Mesenchymal stem cell (in vitro differentiated cells and primary cell): ENCODE measurements at regions not wholly inside any gene's neighbourhood (a gene's known extent, or its start where the extent isn't known, plus 50 kb on each side); places are given as distances from the start of the nearest gene placed in this dataset.

Experiments
- DNase-seq: peaks from one replicate; pipeline ENCODE4 v3.0.0-alpha.2; 2013
- H2AFZ ChIP-seq: one replicate; pipeline ENCODE4 v1.6.1; 2013; ENCODE audit warnings: low read depth, mild to moderate bottlenecking, control low read depth, inconsistent platforms, low read length, moderate library complexity
- H2AK5ac ChIP-seq: 2 replicates; pipeline ENCODE4 v1.6.1; 2013; ENCODE audit warnings: low read length, moderate library complexity, mild to moderate bottlenecking, inconsistent platforms; ENCODE audit not compliant: severe bottlenecking
- H2BK120ac ChIP-seq: one replicate; pipeline ENCODE4 v1.6.1; 2013; ENCODE audit warnings: low read depth, mild to moderate bottlenecking, inconsistent platforms, low read length, moderate library complexity
- H2BK12ac ChIP-seq, 2 experiments: one replicate each; pipeline ENCODE4 v1.6.1; 2013; ENCODE audit warnings: inconsistent platforms in 2 of 2, low read length in 2 of 2, mild to moderate bottlenecking in 2 of 2, moderate library complexity in 2 of 2, control low read depth in 1 of 2
- H2BK15ac ChIP-seq: one replicate; pipeline ENCODE4 v1.6.1; 2013; ENCODE audit warnings: mild to moderate bottlenecking, low read depth, inconsistent platforms; ENCODE audit not compliant: poor library complexity, severe bottlenecking
- H2BK5ac ChIP-seq: 2 replicates; pipeline ENCODE4 v1.6.1; 2013; ENCODE audit warnings: low read depth, mild to moderate bottlenecking, low read length, control low read depth, inconsistent platforms; ENCODE audit not compliant: poor library complexity, severe bottlenecking
- H3K14ac ChIP-seq, 2 experiments: one replicate each; pipeline ENCODE4 v1.6.1; 2013; ENCODE audit warnings: inconsistent platforms in 2 of 2, low read length in 2 of 2, control low read depth in 1 of 2, mild to moderate bottlenecking in 1 of 2, moderate library complexity in 1 of 2
- H3K18ac ChIP-seq, 2 experiments: one replicate each; pipeline ENCODE4 v1.6.1; 2013; ENCODE audit warnings: inconsistent platforms in 2 of 2, low read length in 2 of 2, control low read depth in 1 of 2, low read depth in 1 of 2, mild to moderate bottlenecking in 1 of 2
- H3K23ac ChIP-seq, 2 experiments: one replicate each; pipeline ENCODE4 v1.6.1; 2013; ENCODE audit warnings: inconsistent platforms in 2 of 2, low read length in 2 of 2, mild to moderate bottlenecking in 2 of 2, moderate library complexity in 2 of 2, control low read depth in 1 of 2
- H3K27ac ChIP-seq: 2 replicates; pipeline ENCODE4 v1.5.1; 2013; ENCODE audit warnings: mild to moderate bottlenecking, moderate library complexity, low read length, control low read depth, inconsistent platforms; ENCODE audit not compliant: poor library complexity, severe bottlenecking
- H3K27me3 ChIP-seq, 2 experiments: 2 replicates each; pipeline versions ENCODE4 v1.6.1 to v1.7.0; 2013; ENCODE audit warnings: low read length in 2 of 2, mild to moderate bottlenecking in 2 of 2, moderate library complexity in 2 of 2, control low read depth in 1 of 2, inconsistent platforms in 1 of 2; ENCODE audit not compliant: control insufficient read depth in 1 of 2, insufficient read depth in 1 of 2
- H3K36me3 ChIP-seq, 2 experiments: 2 replicates each; pipeline versions ENCODE4 v1.6.1 to v1.7.0; 2013; ENCODE audit warnings: low read length in 2 of 2, control low read depth in 1 of 2, inconsistent platforms in 1 of 2, low read depth in 1 of 2, mild to moderate bottlenecking in 1 of 2; ENCODE audit not compliant: insufficient read depth in 2 of 2, control insufficient read depth in 1 of 2
- H3K4ac ChIP-seq, 2 experiments: one replicate each; pipeline ENCODE4 v1.6.1; 2013; ENCODE audit warnings: inconsistent platforms in 2 of 2, low read length in 2 of 2, mild to moderate bottlenecking in 2 of 2, moderate library complexity in 2 of 2, control low read depth in 1 of 2, low read depth in 1 of 2
- H3K4me1 ChIP-seq: 2 replicates; pipeline ENCODE4 v1.6.1; 2013; ENCODE audit warnings: low read depth, low read length, control low read depth; ENCODE audit not compliant: control insufficient read depth, insufficient read depth
- H3K4me2 ChIP-seq: 2 replicates; pipeline ENCODE4 v1.6.1; 2013; ENCODE audit warnings: low read length, mild to moderate bottlenecking, inconsistent platforms; ENCODE audit not compliant: poor library complexity, severe bottlenecking
- H3K4me3 ChIP-seq, 2 experiments: 2 replicates each; pipeline versions ENCODE4 v1.5.1 to v1.7.0; 2013; ENCODE audit warnings: low read length in 2 of 2, mild to moderate bottlenecking in 2 of 2, control low read depth in 1 of 2, low read depth in 1 of 2; ENCODE audit not compliant: insufficient read depth in 1 of 2
- H3K79me1 ChIP-seq: replicated peaks from 2 replicates; pipeline ENCODE4 v1.6.1; 2013; ENCODE audit warnings: mild to moderate bottlenecking, control low read depth, low read length, inconsistent platforms; ENCODE audit not compliant: poor library complexity, severe bottlenecking
- H3K9ac ChIP-seq: 2 replicates; pipeline ENCODE4 v1.7.0; 2013; ENCODE audit warnings: mild to moderate bottlenecking, low read length, moderate library complexity
- H3K9me3 ChIP-seq: 2 replicates; pipeline ENCODE4 v1.7.0; 2013; ENCODE audit warnings: mild to moderate bottlenecking, low read length; ENCODE audit not compliant: control insufficient read depth
- H4K8ac ChIP-seq: one replicate; pipeline ENCODE4 v1.6.1; 2013; ENCODE audit warnings: inconsistent platforms, mild to moderate bottlenecking, low read length, moderate library complexity
- H4K91ac ChIP-seq: one replicate; pipeline ENCODE4 v1.6.1; 2013; ENCODE audit warnings: mild to moderate bottlenecking, low read length, inconsistent platforms
- WGBS: methylation state at CpG from one replicate; pipeline ENCODE4 v1.1.7; 2013; ENCODE audit warnings: mixed read lengths; 5-methylcytosine and 5-hydroxymethylcytosine counted together

GRCh38 chr12:131364903-131365820, 345.7 kb upstream of the SFSWAP start:
- no peaks in the 10 kb centered on the region for H3K36me3 ChIP-seq
- H2BK5ac ChIP-seq, result no peak overlapping the region
- no peak overlapping the region for H2AFZ ChIP-seq
- no peak for DNase-seq
- 83% methylated on average over 7 of the region's 12 CpGs for WGBS
- H4K91ac ChIP-seq, result no peak overlapping the region
- H3K18ac ChIP-seq, result no peak overlapping the region
- no peak overlapping the region for H3K9ac ChIP-seq
- peak overlapping the region in 1 of 2 experiments; percentile 34 for H3K4me3 ChIP-seq
- H3K4me2 ChIP-seq, result no peak overlapping the region
- no peak overlapping the region for H4K8ac ChIP-seq
- H3K14ac ChIP-seq, result no peak overlapping the region
- H3K27ac ChIP-seq, result no peak overlapping the region
- H3K79me1 ChIP-seq, result no peaks in the 10 kb centered on the region
- no peaks in the 10 kb centered on the region for H3K4me1 ChIP-seq
- H2BK120ac ChIP-seq, result no peak overlapping the region
- no peak overlapping the region for H2BK15ac ChIP-seq
- H3K23ac ChIP-seq, result no peak overlapping the region
- no peak overlapping the region for H2BK12ac ChIP-seq
- peaks cover 0 to 2% of the 10 kb centered on the region in 2 experiments for H3K27me3 ChIP-seq
- H3K4ac ChIP-seq, result no peak overlapping the region
- H2AK5ac ChIP-seq, result no peak overlapping the region
- H3K9me3 ChIP-seq, result no peaks in the 10 kb centered on the region

GRCh38 chr12:131365821-131366260, 345.0 kb upstream of the SFSWAP start:
- no peak for DNase-seq
- H3K4ac ChIP-seq, result no peak overlapping the region
- no peaks in the 10 kb centered on the region for H3K36me3 ChIP-seq
- H2AFZ ChIP-seq, result no peak overlapping the region
- no peak overlapping the region for H3K27ac ChIP-seq
- H3K4me3 ChIP-seq, result no peak overlapping the region
- no peak overlapping the region for H3K18ac ChIP-seq
- H2BK12ac ChIP-seq, result no peak overlapping the region
- no peak overlapping the region for H4K8ac ChIP-seq
- H2BK5ac ChIP-seq, result no peak overlapping the region
- no peak overlapping the region for H3K9ac ChIP-seq
- no peak overlapping the region for H3K14ac ChIP-seq
- H4K91ac ChIP-seq, result no peak overlapping the region
- no peaks in the 10 kb centered on the region for H3K79me1 ChIP-seq
- no peak overlapping the region for H2AK5ac ChIP-seq
- H3K4me2 ChIP-seq, result no peak overlapping the region
- H3K27me3 ChIP-seq, result peaks cover 0 to 2% of the 10 kb centered on the region in 2 experiments
- H3K9me3 ChIP-seq, result no peaks in the 10 kb centered on the region
- H2BK120ac ChIP-seq, result no peak overlapping the region
- no peak overlapping the region for H2BK15ac ChIP-seq
- 90% methylated on average over 15 of the region's 15 CpGs for WGBS
- H3K4me1 ChIP-seq, result no peaks in the 10 kb centered on the region
- H3K23ac ChIP-seq, result no peak overlapping the region

GRCh38 chr12:131366261-131366871, 344.5 kb upstream of the SFSWAP start:
- Histone ChIP-seq H3K27me3 (peaks cover 0 to 2% of the 10 kb centered on the region in 2 experiments), H3K4me2 (no peak overlapping the region), H3K79me1 (no peaks in the 10 kb centered on the region), H2AK5ac (no peak overlapping the region), H3K4me1 (no peaks in the 10 kb centered on the region), H2BK12ac (no peak overlapping the region), H2AFZ (no peak overlapping the region), H2BK15ac (no peak overlapping the region), H3K4ac (no peak overlapping the region), H3K9me3 (no peaks in the 10 kb centered on the region), H3K14ac (no peak overlapping the region), H3K9ac (no peak overlapping the region), H3K36me3 (no peaks in the 10 kb centered on the region), H4K8ac (no peak overlapping the region), H2BK120ac (no peak overlapping the region), H3K4me3 (no peak overlapping the region), H2BK5ac (no peak overlapping the region), H4K91ac (no peak overlapping the region), H3K27ac (no peak overlapping the region), H3K23ac (no peak overlapping the region), H3K18ac (no peak overlapping the region)
- no peak for DNase-seq
- 69% methylated on average over 11 of the region's 11 CpGs for WGBS
